ENCODE measurements at regions not wholly inside any gene's neighbourhood (a gene's known extent, or its start where the extent isn't known, plus 50 kb on each side); places are given as distances from the start of the nearest gene placed in this dataset.

DNA sequence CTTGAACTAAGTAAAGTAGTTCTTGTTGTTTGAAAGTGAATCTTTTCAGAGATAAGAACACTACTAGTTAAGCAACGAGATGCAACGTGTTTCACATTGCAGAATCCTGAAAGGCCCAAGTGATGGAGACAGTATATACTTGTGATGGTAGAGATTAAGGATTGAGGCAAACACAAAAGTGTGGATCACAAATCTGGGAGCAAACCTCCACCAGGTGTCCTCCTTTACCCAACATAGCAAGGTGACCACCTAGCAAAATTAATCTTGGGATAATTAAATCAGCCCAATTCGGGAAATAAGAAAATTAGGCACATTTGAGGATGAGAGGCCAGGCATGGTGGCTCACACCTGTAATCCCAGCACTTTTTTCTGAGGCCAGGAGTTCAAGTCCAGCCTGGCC lies 563.9 kb downstream of the DACH1 start:
- Histone ChIP-seq H3K36me3 (ENCODE audit: insufficient read depth, low read length) (no peaks in the 10 kb centered on the region), H3K27me3 (ENCODE audit: insufficient read depth, low read depth, low read length) (no peaks in the 10 kb centered on the region), H4K20me1 (ENCODE audit: insufficient read depth) (no peaks in the 10 kb centered on the region), H3K9me2 (ENCODE audit: insufficient read depth, low read length) (no peaks in the 10 kb centered on the region), H3K9ac (ENCODE audit: low read length) (no peak overlapping the region), H3K9me3 (ENCODE audit: low read length) (no peaks in the 10 kb centered on the region), H3F3A (ENCODE audit: insufficient read depth, low read length, poor library complexity, severe bottlenecking) (no peaks in the 10 kb centered on the region), H3K79me2 (replicated peaks; ENCODE audit: insufficient read depth, low read length) (no peaks in the 10 kb centered on the region), H2AFZ (ENCODE audit: low read depth, low read length) (no peak overlapping the region), H3K27ac (ENCODE audit: low read length) (no peak overlapping the region), H3K4me2 (ENCODE audit: low read length) (no peak overlapping the region), H3K4me3 (ENCODE audit: low read length) (no peak overlapping the region)
- TF ChIP-seq TAF1 (IDR thresholded peaks at IDR 0.05; ENCODE audit: low read depth): no peak
- no peak for TF ChIP-seq RAD21 (conservative IDR thresholded peaks at IDR 0.05)
- no peak for TF ChIP-seq EP300 (conservative IDR thresholded peaks at IDR 0.05; ENCODE audit: poor library complexity, severe bottlenecking)
- no peak for TF ChIP-seq EZH2 (IDR thresholded peaks at IDR 0.05; ENCODE audit: borderline replicate concordance, insufficient read depth, low read length, poor library complexity, severe bottlenecking)
- no peak for TF ChIP-seq SMC3 (conservative IDR thresholded peaks at IDR 0.05; ENCODE audit: poor library complexity)
- TF ChIP-seq POLR2AphosphoS5 (IDR thresholded peaks at IDR 0.05): no peak
- TF ChIP-seq, protein P1, sequence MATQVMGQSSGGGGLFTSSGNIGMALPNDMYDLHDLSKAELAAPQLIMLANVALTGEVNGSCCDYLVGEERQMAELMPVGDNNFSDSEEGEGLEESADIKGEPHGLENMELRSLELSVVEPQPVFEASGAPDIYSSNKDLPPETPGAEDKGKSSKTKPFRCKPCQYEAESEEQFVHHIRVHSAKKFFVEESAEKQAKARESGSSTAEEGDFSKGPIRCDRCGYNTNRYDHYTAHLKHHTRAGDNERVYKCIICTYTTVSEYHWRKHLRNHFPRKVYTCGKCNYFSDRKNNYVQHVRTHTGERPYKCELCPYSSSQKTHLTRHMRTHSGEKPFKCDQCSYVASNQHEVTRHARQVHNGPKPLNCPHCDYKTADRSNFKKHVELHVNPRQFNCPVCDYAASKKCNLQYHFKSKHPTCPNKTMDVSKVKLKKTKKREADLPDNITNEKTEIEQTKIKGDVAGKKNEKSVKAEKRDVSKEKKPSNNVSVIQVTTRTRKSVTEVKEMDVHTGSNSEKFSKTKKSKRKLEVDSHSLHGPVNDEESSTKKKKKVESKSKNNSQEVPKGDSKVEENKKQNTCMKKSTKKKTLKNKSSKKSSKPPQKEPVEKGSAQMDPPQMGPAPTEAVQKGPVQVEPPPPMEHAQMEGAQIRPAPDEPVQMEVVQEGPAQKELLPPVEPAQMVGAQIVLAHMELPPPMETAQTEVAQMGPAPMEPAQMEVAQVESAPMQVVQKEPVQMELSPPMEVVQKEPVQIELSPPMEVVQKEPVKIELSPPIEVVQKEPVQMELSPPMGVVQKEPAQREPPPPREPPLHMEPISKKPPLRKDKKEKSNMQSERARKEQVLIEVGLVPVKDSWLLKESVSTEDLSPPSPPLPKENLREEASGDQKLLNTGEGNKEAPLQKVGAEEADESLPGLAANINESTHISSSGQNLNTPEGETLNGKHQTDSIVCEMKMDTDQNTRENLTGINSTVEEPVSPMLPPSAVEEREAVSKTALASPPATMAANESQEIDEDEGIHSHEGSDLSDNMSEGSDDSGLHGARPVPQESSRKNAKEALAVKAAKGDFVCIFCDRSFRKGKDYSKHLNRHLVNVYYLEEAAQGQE (IDR thresholded peaks at IDR 0.05; ENCODE audit: borderline replicate concordance): no peak

- H3K9me2 ChIP-seq (ENCODE audit: insufficient read depth, low read length): no peaks in the 10 kb centered on the region
- no peaks in the 10 kb centered on the region for H3K9me3 ChIP-seq (ENCODE audit: low read length)
- TF ChIP-seq, protein P2, sequence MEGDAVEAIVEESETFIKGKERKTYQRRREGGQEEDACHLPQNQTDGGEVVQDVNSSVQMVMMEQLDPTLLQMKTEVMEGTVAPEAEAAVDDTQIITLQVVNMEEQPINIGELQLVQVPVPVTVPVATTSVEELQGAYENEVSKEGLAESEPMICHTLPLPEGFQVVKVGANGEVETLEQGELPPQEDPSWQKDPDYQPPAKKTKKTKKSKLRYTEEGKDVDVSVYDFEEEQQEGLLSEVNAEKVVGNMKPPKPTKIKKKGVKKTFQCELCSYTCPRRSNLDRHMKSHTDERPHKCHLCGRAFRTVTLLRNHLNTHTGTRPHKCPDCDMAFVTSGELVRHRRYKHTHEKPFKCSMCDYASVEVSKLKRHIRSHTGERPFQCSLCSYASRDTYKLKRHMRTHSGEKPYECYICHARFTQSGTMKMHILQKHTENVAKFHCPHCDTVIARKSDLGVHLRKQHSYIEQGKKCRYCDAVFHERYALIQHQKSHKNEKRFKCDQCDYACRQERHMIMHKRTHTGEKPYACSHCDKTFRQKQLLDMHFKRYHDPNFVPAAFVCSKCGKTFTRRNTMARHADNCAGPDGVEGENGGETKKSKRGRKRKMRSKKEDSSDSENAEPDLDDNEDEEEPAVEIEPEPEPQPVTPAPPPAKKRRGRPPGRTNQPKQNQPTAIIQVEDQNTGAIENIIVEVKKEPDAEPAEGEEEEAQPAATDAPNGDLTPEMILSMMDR (IDR thresholded peaks at IDR 0.05; ENCODE audit: poor library complexity, severe bottlenecking): no peak
- TF ChIP-seq POLR2AphosphoS5 (IDR thresholded peaks at IDR 0.05): no peak
- TF ChIP-seq TAF1 (IDR thresholded peaks at IDR 0.05; ENCODE audit: low read depth): no peak
- no peak for TF ChIP-seq RAD21 (conservative IDR thresholded peaks at IDR 0.05)
- TF ChIP-seq EP300 (conservative IDR thresholded peaks at IDR 0.05; ENCODE audit: poor library complexity, severe bottlenecking): no peak
- no peak overlapping the region for H3K27ac ChIP-seq (ENCODE audit: low read length)
- no peaks in the 10 kb centered on the region for H3K79me2 ChIP-seq (replicated peaks; ENCODE audit: insufficient read depth, low read length)
- H3K4me3 ChIP-seq (ENCODE audit: low read length): no peak overlapping the region
- no peaks in the 10 kb centered on the region for H3K36me3 ChIP-seq (ENCODE audit: insufficient read depth, low read length)
- no peak overlapping the region for H2AFZ ChIP-seq (ENCODE audit: low read depth, low read length)
- H3F3A ChIP-seq (ENCODE audit: insufficient read depth, low read length, poor library complexity, severe bottlenecking): no peaks in the 10 kb centered on the region
- no peak overlapping the region for H3K4me2 ChIP-seq (ENCODE audit: low read length)
- H4K20me1 ChIP-seq (ENCODE audit: insufficient read depth): no peaks in the 10 kb centered on the region
- H3K27me3 ChIP-seq (ENCODE audit: insufficient read depth, low read depth, low read length): no peaks in the 10 kb centered on the region
- H3K9ac ChIP-seq (ENCODE audit: low read length): no peak overlapping the region
Observed at GRCh38 chr13:71300602-71301001, 566.4 kb downstream of the DACH1 start.

GRCh38 chr13:71291842-71292146 lies 575.2 kb downstream of the DACH1 start:
- no peaks in the 10 kb centered on the region for H3K79me2 ChIP-seq (replicated peaks; ENCODE audit: insufficient read depth, low read length)
- no peaks in the 10 kb centered on the region for H3K9me2 ChIP-seq (ENCODE audit: insufficient read depth, low read length)
- H3K4me2 ChIP-seq (ENCODE audit: low read length): no peak overlapping the region
- TF ChIP-seq, protein P1 (IDR thresholded peaks at IDR 0.05; ENCODE audit: borderline replicate concordance): no peak
- TF ChIP-seq EZH2 (IDR thresholded peaks at IDR 0.05; ENCODE audit: borderline replicate concordance, insufficient read depth, low read length, poor library complexity, severe bottlenecking) (no peak), EP300 (conservative IDR thresholded peaks at IDR 0.05; ENCODE audit: poor library complexity, severe bottlenecking) (no peak), MXI1 (conservative IDR thresholded peaks at IDR 0.05; ENCODE audit: poor library complexity, severe bottlenecking) (no peak), SMC3 (conservative IDR thresholded peaks at IDR 0.05; ENCODE audit: poor library complexity) (no peak), POLR2AphosphoS5 (IDR thresholded peaks at IDR 0.05) (no peak), TAF1 (IDR thresholded peaks at IDR 0.05; ENCODE audit: low read depth) (no peak), RAD21 (conservative IDR thresholded peaks at IDR 0.05) (no peak)
- TF ChIP-seq, protein P2 (IDR thresholded peaks at IDR 0.05; ENCODE audit: poor library complexity, severe bottlenecking): no peak
- no peaks in the 10 kb centered on the region for H3F3A ChIP-seq (ENCODE audit: insufficient read depth, low read length, poor library complexity, severe bottlenecking)
- H3K27me3 ChIP-seq (ENCODE audit: insufficient read depth, low read depth, low read length): no peaks in the 10 kb centered on the region
- H3K9ac ChIP-seq (ENCODE audit: low read length): no peak overlapping the region
- H3K27ac ChIP-seq (ENCODE audit: low read length): no peak overlapping the region
- no peaks in the 10 kb centered on the region for H3K36me3 ChIP-seq (ENCODE audit: insufficient read depth, low read length)
- no peak overlapping the region for H2AFZ ChIP-seq (ENCODE audit: low read depth, low read length)
- H4K20me1 ChIP-seq (ENCODE audit: insufficient read depth): no peaks in the 10 kb centered on the region
- H3K4me3 ChIP-seq (ENCODE audit: low read length): no peak overlapping the region
- no peaks in the 10 kb centered on the region for H3K9me3 ChIP-seq (ENCODE audit: low read length)

Measured in neural cell (in vitro differentiated cells).